WTC11 (cell line): ENCODE measurements at regions not wholly inside any gene's neighbourhood (a gene's known extent, or its start where the extent isn't known, plus 50 kb on each side); places are given as distances from the start of the nearest gene placed in this dataset.
"Not testable (repeated sequence)": the region's sequence is repeated elsewhere in the genome, so short reads cannot be mapped to it uniquely, and the experiment has no call there.

Experiments used
- ATAC-seq: fragments of 200-7000 bp; cut with Tn5 transposase; 2 replicates; pipeline ENCODE4 v1.10.0; 2021; ENCODE audit warnings: mild to moderate bottlenecking, moderate library complexity
- CTCF ChIA-PET: fragments of 300-600 bp; sonication (Branson Sonifier 250); formaldehyde crosslinking; loops from one replicate; lab custom pipeline; 2021; ENCODE audit warnings: antibody characterized with exemption; lab: Charles Lee
- POLR2A ChIA-PET: fragments of 350-600 bp; sonication (Branson Sonifier 250); formaldehyde crosslinking; loops from one replicate; lab custom pipeline; 2021; ENCODE audit warnings: antibody characterized with exemption; lab: Charles Lee
- DNase-seq: peaks from one replicate; pipeline ENCODE4 v3.0.0; 2021; ENCODE audit warnings: low spot score
- H3K27ac Mint-ChIP-seq: 2 replicates; pipeline ENCODE4 v1.8.0; 2021; ENCODE audit warnings: mixed read lengths
- H3K27me3 Mint-ChIP-seq: 2 replicates; pipeline ENCODE4 v1.8.0; 2021; ENCODE audit warnings: low read depth, mild to moderate bottlenecking, moderate library complexity, mixed read lengths
- H3K36me3 Mint-ChIP-seq: 2 replicates; pipeline ENCODE4 v1.8.0; 2021; ENCODE audit warnings: mixed read lengths
- H3K4me1 Mint-ChIP-seq: 2 replicates; pipeline ENCODE4 v1.8.0; 2022; ENCODE audit warnings: mixed read lengths
- H3K4me3 Mint-ChIP-seq: 2 replicates; pipeline ENCODE4 v1.8.0; 2021; ENCODE audit warnings: mild to moderate bottlenecking, moderate library complexity, mixed read lengths
- H3K9me3 Mint-ChIP-seq: 2 replicates; pipeline ENCODE4 v1.8.0; 2021; ENCODE audit warnings: mixed read lengths
- CBFB ChIP-seq: sonication (generic); formaldehyde crosslinking; IDR thresholded peaks from 2 replicates; pipeline ENCODE4 v1.8.1; 2022; ENCODE audit warnings: mild to moderate bottlenecking, low read depth, missing genetic modification reagents
- EMX1 ChIP-seq: fragments of 250-450 bp; sonication (Bioruptor Pico); IDR thresholded peaks from 2 replicates; pipeline ENCODE4 v1.8.0; 2021; ENCODE audit warnings: mild to moderate bottlenecking
- JUN ChIP-seq: sonication (generic); formaldehyde crosslinking; IDR thresholded peaks from 2 replicates; pipeline ENCODE4 v1.8.0; 2023; ENCODE audit warnings: mild to moderate bottlenecking, missing genetic modification reagents
- RELA ChIP-seq: sonication (generic); formaldehyde crosslinking; IDR thresholded peaks from 2 replicates; pipeline ENCODE4 v1.8.1; 2022; ENCODE audit warnings: missing genetic modification reagents, mild to moderate bottlenecking, borderline replicate concordance
- TF ChIP-seq, protein P1 (sequence below): sonication (generic); formaldehyde crosslinking; IDR thresholded peaks from 2 replicates; pipeline ENCODE4 v1.8.0; 2023; ENCODE audit warnings: mild to moderate bottlenecking, missing genetic modification reagents
- TF ChIP-seq, protein P2 (sequence below): sonication (generic); formaldehyde crosslinking; IDR thresholded peaks from 2 replicates; pipeline ENCODE4 v1.8.1; 2023; ENCODE audit warnings: mild to moderate bottlenecking, missing genetic modification reagents
- TF ChIP-seq, protein P3 (sequence below): sonication (generic); formaldehyde crosslinking; IDR thresholded peaks from 2 replicates; pipeline ENCODE4 v1.8.1; 2022; ENCODE audit warnings: low read depth, mild to moderate bottlenecking, moderate library complexity, missing genetic modification reagents, borderline replicate concordance
- TF ChIP-seq, protein P4 (sequence below): sonication (generic); formaldehyde crosslinking; IDR thresholded peaks from 2 replicates; pipeline ENCODE4 v1.8.1; 2023; ENCODE audit warnings: mild to moderate bottlenecking, missing genetic modification reagents, moderate library complexity
- TF ChIP-seq, protein P5 (sequence below): fragments of 250-450 bp; sonication (Bioruptor Pico); IDR thresholded peaks from 2 replicates; pipeline ENCODE4 v1.9.0; 2021; ENCODE audit warnings: mild to moderate bottlenecking

DNA sequence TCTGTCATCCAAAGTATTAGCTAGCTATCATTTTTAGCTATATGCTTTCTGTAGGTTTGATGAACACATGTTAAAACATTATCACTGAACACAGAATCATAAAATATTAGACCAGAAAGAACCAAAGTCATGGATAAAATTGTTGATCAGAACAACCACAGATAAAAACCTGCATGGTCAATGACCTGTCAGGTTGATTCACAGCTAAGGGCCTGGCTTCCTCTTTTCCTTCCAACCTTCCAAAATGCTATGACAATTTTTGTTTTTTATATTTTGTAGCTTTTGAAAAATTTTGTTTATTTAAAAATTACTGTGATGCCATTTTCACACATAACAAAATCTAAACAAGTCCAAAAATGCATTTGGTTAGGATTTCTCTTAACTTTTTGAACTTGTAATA lies 444.4 kb upstream of the CHRM2 start:
- ATAC-seq (no peak), DNase-seq (no peak)
- no peaks in the 10 kb centered on the region for H3K27me3 Mint-ChIP-seq
- no peak overlapping the region for H3K4me3 Mint-ChIP-seq
- POLR2A ChIA-PET, result no interaction called here
- no peaks in the 10 kb centered on the region for H3K36me3 Mint-ChIP-seq
- H3K27ac Mint-ChIP-seq, result no peak overlapping the region
- CTCF ChIA-PET, result no interaction called here
- H3K4me1 Mint-ChIP-seq, result peaks cover 11% of the 10 kb centered on the region
- no peaks in the 10 kb centered on the region for H3K9me3 Mint-ChIP-seq
- TF ChIP-seq, protein P1, sequence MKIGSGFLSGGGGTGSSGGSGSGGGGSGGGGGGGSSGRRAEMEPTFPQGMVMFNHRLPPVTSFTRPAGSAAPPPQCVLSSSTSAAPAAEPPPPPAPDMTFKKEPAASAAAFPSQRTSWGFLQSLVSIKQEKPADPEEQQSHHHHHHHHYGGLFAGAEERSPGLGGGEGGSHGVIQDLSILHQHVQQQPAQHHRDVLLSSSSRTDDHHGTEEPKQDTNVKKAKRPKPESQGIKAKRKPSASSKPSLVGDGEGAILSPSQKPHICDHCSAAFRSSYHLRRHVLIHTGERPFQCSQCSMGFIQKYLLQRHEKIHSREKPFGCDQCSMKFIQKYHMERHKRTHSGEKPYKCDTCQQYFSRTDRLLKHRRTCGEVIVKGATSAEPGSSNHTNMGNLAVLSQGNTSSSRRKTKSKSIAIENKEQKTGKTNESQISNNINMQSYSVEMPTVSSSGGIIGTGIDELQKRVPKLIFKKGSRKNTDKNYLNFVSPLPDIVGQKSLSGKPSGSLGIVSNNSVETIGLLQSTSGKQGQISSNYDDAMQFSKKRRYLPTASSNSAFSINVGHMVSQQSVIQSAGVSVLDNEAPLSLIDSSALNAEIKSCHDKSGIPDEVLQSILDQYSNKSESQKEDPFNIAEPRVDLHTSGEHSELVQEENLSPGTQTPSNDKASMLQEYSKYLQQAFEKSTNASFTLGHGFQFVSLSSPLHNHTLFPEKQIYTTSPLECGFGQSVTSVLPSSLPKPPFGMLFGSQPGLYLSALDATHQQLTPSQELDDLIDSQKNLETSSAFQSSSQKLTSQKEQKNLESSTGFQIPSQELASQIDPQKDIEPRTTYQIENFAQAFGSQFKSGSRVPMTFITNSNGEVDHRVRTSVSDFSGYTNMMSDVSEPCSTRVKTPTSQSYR, result no peak
- no peak for TF ChIP-seq JUN (CRISPR knock-in tag)
- TF ChIP-seq, protein P2, sequence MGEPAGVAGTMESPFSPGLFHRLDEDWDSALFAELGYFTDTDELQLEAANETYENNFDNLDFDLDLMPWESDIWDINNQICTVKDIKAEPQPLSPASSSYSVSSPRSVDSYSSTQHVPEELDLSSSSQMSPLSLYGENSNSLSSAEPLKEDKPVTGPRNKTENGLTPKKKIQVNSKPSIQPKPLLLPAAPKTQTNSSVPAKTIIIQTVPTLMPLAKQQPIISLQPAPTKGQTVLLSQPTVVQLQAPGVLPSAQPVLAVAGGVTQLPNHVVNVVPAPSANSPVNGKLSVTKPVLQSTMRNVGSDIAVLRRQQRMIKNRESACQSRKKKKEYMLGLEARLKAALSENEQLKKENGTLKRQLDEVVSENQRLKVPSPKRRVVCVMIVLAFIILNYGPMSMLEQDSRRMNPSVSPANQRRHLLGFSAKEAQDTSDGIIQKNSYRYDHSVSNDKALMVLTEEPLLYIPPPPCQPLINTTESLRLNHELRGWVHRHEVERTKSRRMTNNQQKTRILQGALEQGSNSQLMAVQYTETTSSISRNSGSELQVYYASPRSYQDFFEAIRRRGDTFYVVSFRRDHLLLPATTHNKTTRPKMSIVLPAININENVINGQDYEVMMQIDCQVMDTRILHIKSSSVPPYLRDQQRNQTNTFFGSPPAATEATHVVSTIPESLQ (CRISPR knock-in tag), result no peak
- no peak for TF ChIP-seq RELA (CRISPR knock-in tag)

DNA sequence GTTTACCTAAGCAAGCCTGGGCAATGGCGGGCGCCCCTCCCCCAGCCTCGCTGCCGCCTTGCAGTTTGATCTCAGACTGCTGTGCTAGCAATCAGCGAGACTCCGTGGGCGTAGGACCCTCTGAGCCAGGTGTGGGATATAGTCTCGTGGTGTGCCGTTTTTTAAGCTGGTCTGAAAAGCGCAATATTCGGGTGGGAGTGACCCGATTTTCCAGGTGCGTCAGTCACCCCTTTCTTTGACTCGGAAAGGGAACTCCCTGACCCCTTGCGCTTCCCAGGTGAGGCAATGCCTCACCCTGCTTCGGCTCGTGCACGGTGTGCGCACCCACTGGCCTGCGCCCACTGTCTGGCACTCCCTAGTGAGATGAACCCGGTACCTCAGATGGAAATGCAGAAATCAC lies 442.6 kb upstream of the MTPN start:
- H3K4me1 Mint-ChIP-seq, result peaks cover 11% of the 10 kb centered on the region
- H3K36me3 Mint-ChIP-seq, ATAC-seq, POLR2A ChIA-PET, H3K9me3 Mint-ChIP-seq, DNase-seq, CTCF ChIA-PET, H3K27me3 Mint-ChIP-seq, H3K27ac Mint-ChIP-seq: not testable (repeated sequence)
- peak overlapping the region; percentile 71 for H3K4me3 Mint-ChIP-seq

DNA sequence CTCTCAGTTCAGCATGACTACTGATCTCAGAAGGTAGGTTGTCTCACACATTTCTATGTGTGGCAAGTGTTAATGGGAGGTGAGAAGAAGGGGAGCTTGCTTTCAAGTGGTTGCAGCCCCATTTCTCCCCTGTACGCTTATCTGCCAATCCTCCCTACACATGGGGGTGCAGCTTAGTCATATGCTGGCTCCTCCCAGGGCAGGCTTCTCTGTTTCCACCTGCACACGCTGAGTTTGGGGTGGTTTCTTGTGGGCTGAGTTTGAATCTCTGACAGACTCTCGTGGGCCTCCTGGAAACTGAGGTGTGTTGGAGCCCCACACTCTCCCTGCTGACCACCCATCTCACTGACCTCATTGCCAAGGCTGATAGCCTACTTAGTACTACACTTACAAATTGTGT lies 435.8 kb upstream of the MTPN start:
- no peak for ATAC-seq
- Mint-ChIP-seq H3K27ac (no peak overlapping the region), H3K4me1 (no peaks in the 10 kb centered on the region), H3K4me3 (no peak overlapping the region), H3K9me3 (no peaks in the 10 kb centered on the region), H3K27me3 (peaks cover 7% of the 10 kb centered on the region), H3K36me3 (no peaks in the 10 kb centered on the region)
- no peak for DNase-seq
- no peak for TF ChIP-seq CBFB
- TF ChIP-seq, protein P3, sequence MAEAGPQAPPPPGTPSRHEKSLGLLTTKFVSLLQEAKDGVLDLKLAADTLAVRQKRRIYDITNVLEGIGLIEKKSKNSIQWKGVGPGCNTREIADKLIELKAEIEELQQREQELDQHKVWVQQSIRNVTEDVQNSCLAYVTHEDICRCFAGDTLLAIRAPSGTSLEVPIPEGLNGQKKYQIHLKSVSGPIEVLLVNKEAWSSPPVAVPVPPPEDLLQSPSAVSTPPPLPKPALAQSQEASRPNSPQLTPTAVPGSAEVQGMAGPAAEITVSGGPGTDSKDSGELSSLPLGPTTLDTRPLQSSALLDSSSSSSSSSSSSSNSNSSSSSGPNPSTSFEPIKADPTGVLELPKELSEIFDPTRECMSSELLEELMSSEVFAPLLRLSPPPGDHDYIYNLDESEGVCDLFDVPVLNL (CRISPR knock-in tag), result no peak
- TF ChIP-seq, protein P4, sequence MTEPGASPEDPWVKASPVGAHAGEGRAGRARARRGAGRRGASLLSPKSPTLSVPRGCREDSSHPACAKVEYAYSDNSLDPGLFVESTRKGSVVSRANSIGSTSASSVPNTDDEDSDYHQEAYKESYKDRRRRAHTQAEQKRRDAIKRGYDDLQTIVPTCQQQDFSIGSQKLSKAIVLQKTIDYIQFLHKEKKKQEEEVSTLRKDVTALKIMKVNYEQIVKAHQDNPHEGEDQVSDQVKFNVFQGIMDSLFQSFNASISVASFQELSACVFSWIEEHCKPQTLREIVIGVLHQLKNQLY (CRISPR knock-in tag), result no peak
- TF ChIP-seq, protein P5, sequence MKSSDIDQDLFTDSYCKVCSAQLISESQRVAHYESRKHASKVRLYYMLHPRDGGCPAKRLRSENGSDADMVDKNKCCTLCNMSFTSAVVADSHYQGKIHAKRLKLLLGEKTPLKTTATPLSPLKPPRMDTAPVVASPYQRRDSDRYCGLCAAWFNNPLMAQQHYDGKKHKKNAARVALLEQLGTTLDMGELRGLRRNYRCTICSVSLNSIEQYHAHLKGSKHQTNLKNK, result no peak
- no peak for TF ChIP-seq EMX1 (CRISPR knock-in tag)
- TF ChIP-seq, protein P2 (CRISPR knock-in tag), result no peak
- CTCF ChIA-PET, result no interaction called here
- POLR2A ChIA-PET, result no interaction called here
